H1 (cell line): ENCODE measurements at regions not wholly inside any gene's neighbourhood (a gene's known extent, or its start where the extent isn't known, plus 50 kb on each side); places are given as distances from the start of the nearest gene placed in this dataset.

Experiments
- CTCF ChIA-PET: fragments of 300-600 bp; sonication (Branson Sonifier 250); formaldehyde crosslinking; loops from one replicate; lab custom pipeline; 2021; ENCODE audit not compliant: partially characterized antibody; lab: Charles Lee
- POLR2A ChIA-PET: fragments of 300-600 bp; sonication (Branson Sonifier 250); formaldehyde crosslinking; loops from one replicate; lab custom pipeline; 2021; ENCODE audit warnings: inconsistent platforms; ENCODE audit not compliant: partially characterized antibody; lab: Charles Lee
- DNase-seq, 2 experiments: peaks; one replicate each; pipeline versions ENCODE4 v3.0.0 to v3.0.0-alpha.2; 2010 to 2022; ENCODE audit warnings: low spot score in 2 of 2, low read depth in 1 of 2, mixed read lengths in 1 of 2
- FAIRE-seq: peaks from 2 replicates; lab custom pipeline; 2011; peaks lifted over from hg19 to GRCh38; lab: Jason Lieb, UNC
- H2AFZ ChIP-seq: 2 replicates; pipeline ENCODE4 v1.8.1; 2012; ENCODE audit warnings: low read length, inconsistent platforms
- H2AK5ac ChIP-seq: 2 replicates; pipeline ENCODE4 v1.6.1; 2013; ENCODE audit warnings: low read depth, low read length
- H2BK120ac ChIP-seq: replicated peaks from 2 replicates; pipeline ENCODE3; 2013; ENCODE audit warnings: low read depth, low read length, inconsistent platforms
- H2BK12ac ChIP-seq: 2 replicates; pipeline ENCODE4 v1.6.1; 2013; ENCODE audit warnings: low read depth, low read length
- H2BK15ac ChIP-seq: 2 replicates; pipeline ENCODE4 v1.6.1; 2013; ENCODE audit warnings: low read length
- H2BK20ac ChIP-seq: 2 replicates; pipeline ENCODE4 v1.6.1; 2013; ENCODE audit warnings: low read length
- H2BK5ac ChIP-seq: 2 replicates; pipeline ENCODE4 v1.6.1; 2013; ENCODE audit warnings: low read depth, low read length
- H3K14ac ChIP-seq: 2 replicates; pipeline ENCODE4 v1.6.1; 2013; ENCODE audit warnings: inconsistent platforms; ENCODE audit not compliant: insufficient read length
- H3K18ac ChIP-seq: 2 replicates; pipeline ENCODE4 v1.6.1; 2013; ENCODE audit warnings: low read length; ENCODE audit errors: extremely low read depth
- H3K23ac ChIP-seq: 2 replicates; pipeline ENCODE4 v1.6.1; 2013; ENCODE audit warnings: inconsistent platforms; ENCODE audit not compliant: insufficient read length
- H3K23me2 ChIP-seq: 2 replicates; pipeline ENCODE4 v1.6.1; 2013; ENCODE audit warnings: low read depth, low read length
- H3K27ac ChIP-seq: 2 replicates; pipeline ENCODE4 v1.6.1; 2011; ENCODE audit warnings: low read depth, low read length, inconsistent platforms
- H3K27me3 ChIP-seq, 4 experiments: replicated peaks in 1 of 4; 1 replicate in 1 of 4; 2 replicates in 3 of 4; pipeline versions ENCODE4 v1.6.1 to v1.8.1; 2011 to 2013; ENCODE audit warnings: low read length in 3 of 4, mild to moderate bottlenecking in 3 of 4, inconsistent platforms in 2 of 4, mixed read lengths in 2 of 4, moderate library complexity in 1 of 4; ENCODE audit not compliant: control insufficient read depth in 3 of 4, insufficient read depth in 3 of 4; ENCODE audit errors: extremely low read depth in 1 of 4
- H3K36me3 ChIP-seq, 4 experiments: 2 replicates each; pipeline versions ENCODE4 v1.6.1 to v1.8.1; 2011 to 2013; ENCODE audit warnings: mild to moderate bottlenecking in 4 of 4, low read length in 3 of 4, moderate library complexity in 2 of 4, control low read depth in 1 of 4, inconsistent platforms in 1 of 4; ENCODE audit not compliant: insufficient read depth in 4 of 4, control insufficient read depth in 2 of 4
- H3K4ac ChIP-seq: replicated peaks from 2 replicates; pipeline ENCODE3; 2013; ENCODE audit warnings: low read length, low read depth, mixed read lengths, inconsistent platforms; ENCODE audit not compliant: insufficient read length
- H3K4me1 ChIP-seq, 4 experiments: replicated peaks in 1 of 4; 1 replicate in 1 of 4; 2 replicates in 3 of 4; pipeline versions ENCODE4 v1.6.1 to v1.8.1; 2011 to 2013; ENCODE audit warnings: low read length in 3 of 4, inconsistent platforms in 2 of 4, mixed read lengths in 1 of 4; ENCODE audit not compliant: insufficient read depth in 4 of 4, control insufficient read depth in 3 of 4
- H3K4me2 ChIP-seq, 2 experiments: 2 replicates each; pipeline versions ENCODE4 v1.6.1 to v1.8.1; 2011 to 2013; ENCODE audit warnings: low read depth in 2 of 2, low read length in 2 of 2, control low read depth in 1 of 2, inconsistent platforms in 1 of 2, mild to moderate bottlenecking in 1 of 2; ENCODE audit not compliant: insufficient read depth in 1 of 2
- H3K4me3 ChIP-seq, 4 experiments: fragments of 200-600, 300-600 bp in 1 of 4; sonication (generic), shearing (Covaris generic), sonication (Bioruptor Twin) in 1 of 4; 2 replicates each; pipeline versions ENCODE4 v1.5.1 to v1.8.1; 2011 to 2016; ENCODE audit warnings: low read length in 4 of 4, low read depth in 3 of 4, control low read depth in 2 of 4, inconsistent platforms in 2 of 4, mild to moderate bottlenecking in 2 of 4, mixed read lengths in 1 of 4, moderate library complexity in 1 of 4; ENCODE audit not compliant: insufficient read depth in 2 of 4; ENCODE audit errors: extremely low read depth in 1 of 4
- H3K56ac ChIP-seq: replicated peaks from 2 replicates; pipeline ENCODE3; 2013; ENCODE audit warnings: low read depth, mild to moderate bottlenecking, mixed read lengths, low read length, inconsistent platforms; ENCODE audit not compliant: insufficient read length
- H3K79me1 ChIP-seq: 2 replicates; pipeline ENCODE4 v1.6.1; 2013; ENCODE audit warnings: low read depth, low read length, control low read depth
- H3K79me2 ChIP-seq, 2 experiments: 2 replicates each; pipeline versions ENCODE4 v1.6.1 to v1.8.1; 2012 to 2013; ENCODE audit warnings: low read length in 2 of 2, mild to moderate bottlenecking in 2 of 2, inconsistent platforms in 1 of 2; ENCODE audit not compliant: insufficient read depth in 2 of 2, control insufficient read depth in 1 of 2
- H3K9ac ChIP-seq, 4 experiments: replicated peaks in 1 of 4; 1 replicate in 1 of 4; 2 replicates in 3 of 4; pipeline versions ENCODE4 v1.6.1 to v1.8.1; 2011 to 2013; ENCODE audit warnings: low read depth in 3 of 4, low read length in 3 of 4, control low read depth in 2 of 4, mild to moderate bottlenecking in 2 of 4, moderate library complexity in 2 of 4, inconsistent platforms in 1 of 4; ENCODE audit errors: extremely low read depth in 1 of 4
- H3K9me3 ChIP-seq, 2 experiments: 2 replicates each; pipeline versions ENCODE4 v1.6.1 to v1.8.1; 2012 to 2013; ENCODE audit warnings: mild to moderate bottlenecking in 2 of 2, moderate library complexity in 2 of 2, control low read depth in 1 of 2, inconsistent platforms in 1 of 2, low read depth in 1 of 2, low read length in 1 of 2, mixed read lengths in 1 of 2; ENCODE audit not compliant: insufficient read depth in 2 of 2
- H4K20me1 ChIP-seq, 2 experiments: replicated peaks in 1 of 2; 2 replicates each; pipeline versions ENCODE3 to v1.8.1; 2011 to 2013; ENCODE audit warnings: inconsistent platforms in 2 of 2, low read length in 2 of 2, mild to moderate bottlenecking in 1 of 2; ENCODE audit not compliant: insufficient read depth in 2 of 2, control insufficient read depth in 1 of 2
- H4K5ac ChIP-seq: 2 replicates; pipeline ENCODE4 v1.6.1; 2013; ENCODE audit warnings: low read length, low read depth, mixed read lengths, inconsistent platforms; ENCODE audit not compliant: insufficient read length
- H4K8ac ChIP-seq: 2 replicates; pipeline ENCODE4 v1.8.0; 2013; ENCODE audit warnings: mild to moderate bottlenecking, moderate library complexity, low read length, inconsistent platforms; ENCODE audit not compliant: insufficient read depth; ENCODE audit errors: extremely low read depth
- H4K91ac ChIP-seq: replicated peaks from 2 replicates; pipeline ENCODE3; 2013; ENCODE audit warnings: low read length, mixed read lengths, inconsistent platforms; ENCODE audit not compliant: insufficient read length
- PHF8 ChIP-seq: fragments of 200-600 bp; sonication (generic); conservative IDR thresholded peaks from 2 replicates; pipeline ENCODE4 v1.7.1; 2012; ENCODE audit warnings: low read depth, mild to moderate bottlenecking, inconsistent platforms, low read length, moderate library complexity
- WGBS, 2 experiments: shearing (Covaris generic) in 1 of 2; methylation state at CpG; one replicate each; pipeline versions ENCODE4 v1.1.6 to v1.1.7; 2013 to 2015; ENCODE audit warnings: low lambda C conversion rate in 2 of 2, mixed read lengths in 2 of 2, inconsistent platforms in 1 of 2, low coverage in 1 of 2, missing lambda C conversion rate in 1 of 2; ENCODE audit not compliant: insufficient replicate concordance in 2 of 2, insufficient coverage in 1 of 2, insufficient read length in 1 of 2; ENCODE audit errors: extremely low coverage in 1 of 2, missing lambda C conversion rate in 1 of 2; 5-methylcytosine and 5-hydroxymethylcytosine counted together

GRCh38 chr7:142560166-142560565 lies 189.1 kb upstream of the PRSS1 start:
- H2AK5ac ChIP-seq = no peak overlapping the region
- H2BK15ac ChIP-seq = no peak overlapping the region
- H3K9ac ChIP-seq = no peak overlapping the region
- H3K4ac ChIP-seq = no peak overlapping the region
- H3K27me3 ChIP-seq = no peaks in the 10 kb centered on the region
- TF ChIP-seq PHF8 = no peak
- no peak overlapping the region for H2AFZ ChIP-seq
- CTCF ChIA-PET = interaction anchor here (0.7 to 3.6 kb wide), 14 partner anchors 8 to 236 kb away, joined by 3 to 46 read pairs (median 5); no protein-coding TSS in a partner anchor
- H3K23ac ChIP-seq = no peak overlapping the region
- DNase-seq (no peak), FAIRE-seq (no peak)
- POLR2A ChIA-PET = no interaction called here
- no peaks in the 10 kb centered on the region for H3K79me1 ChIP-seq
- no peak overlapping the region for H3K18ac ChIP-seq
- no peaks in the 10 kb centered on the region for H4K20me1 ChIP-seq
- H3K14ac ChIP-seq = no peak overlapping the region
- H3K27ac ChIP-seq = no peak overlapping the region
- no peaks in the 10 kb centered on the region for H3K79me2 ChIP-seq
- H4K8ac ChIP-seq = no peak overlapping the region
- no peak overlapping the region for H2BK12ac ChIP-seq
- no peaks in the 10 kb centered on the region for H3K4me1 ChIP-seq
- 87% methylated on average over 2 of the region's 2 CpGs; no CpG with 5 or more reads in 1 of the 2 experiments for WGBS, 2 experiments
- H3K56ac ChIP-seq = no peak overlapping the region
- no peak overlapping the region for H3K4me2 ChIP-seq
- H4K91ac ChIP-seq = no peak overlapping the region
- H3K36me3 ChIP-seq = no peaks in the 10 kb centered on the region
- no peaks in the 10 kb centered on the region for H3K9me3 ChIP-seq
- no peak overlapping the region for H4K5ac ChIP-seq
- no peak overlapping the region for H2BK120ac ChIP-seq
- H2BK5ac ChIP-seq = no peak overlapping the region
- H3K23me2 ChIP-seq = no peaks in the 10 kb centered on the region
- H3K4me3 ChIP-seq = no peak overlapping the region
- no peak overlapping the region for H2BK20ac ChIP-seq
